ENCODE measurements at regions not wholly inside any gene's neighbourhood (a gene's known extent, or its start where the extent isn't known, plus 50 kb on each side); places are given as distances from the start of the nearest gene placed in this dataset.

- DNase-seq = peak; percentile 14
- no peak overlapping the region for H3K27ac ChIP-seq
- H3K36me3 ChIP-seq = no peaks in the 10 kb centered on the region
- peaks cover 25% of the 10 kb centered on the region for H3K27me3 ChIP-seq (ENCODE audit: insufficient read depth, low read depth, severe bottlenecking)
- H3K4me3 ChIP-seq (ENCODE audit: low read depth, low read length) = no peak overlapping the region
- no peaks in the 10 kb centered on the region for H3K9me3 ChIP-seq (ENCODE audit: severe bottlenecking)
- peak; percentile 43 for TF ChIP-seq CTCF (IDR thresholded peaks at IDR 0.05; ENCODE audit: low read depth, low read length)
Measured at GRCh38 chr4:37188100-37188499, 56.4 kb upstream of the NWD2 start.

Data from WERI-Rb-1 (cell line).